Body of pancreas (tissue), 4 donors: ENCODE measurements at regions not wholly inside any gene's neighbourhood (a gene's known extent, or its start where the extent isn't known, plus 50 kb on each side); places are given as distances from the start of the nearest gene placed in this dataset.

Source experiments
- ATAC-seq: fragments of 150-250 bp; one replicate; pipeline ENCODE4 v1.9.1; 2016
- DNase-seq, 4 donors: peaks; one replicate each; pipeline ENCODE4 v3.0.0-alpha.2; 2019
- H3K27ac ChIP-seq, 4 donors: fragments of 200-600 bp; sonication (generic); 1 replicate in 3 of 4; 2 replicates in 1 of 4; pipeline versions ENCODE4 v1.5.1 to v1.6.1; 2016 to 2019; ENCODE audit warnings: mild to moderate bottlenecking in 1 of 4, mixed read lengths in 1 of 4, moderate library complexity in 1 of 4
- H3K27me3 ChIP-seq, 2 donors: fragments of 200-600 bp; sonication (generic); one replicate each; pipeline ENCODE4 v1.6.0; 2016; ENCODE audit warnings: mild to moderate bottlenecking in 1 of 2
- H3K36me3 ChIP-seq, 2 donors: fragments of 200-600 bp; sonication (generic); replicated peaks in 1 of 2; 2 replicates each; pipeline ENCODE4 v1.5.1; 2016; ENCODE audit warnings: low read depth in 2 of 2; ENCODE audit not compliant: insufficient read depth in 1 of 2
- H3K4me1 ChIP-seq: fragments of 200-600 bp; sonication (generic); one replicate; pipeline ENCODE4 v1.6.0; 2016
- H3K4me3 ChIP-seq, 2 donors: fragments of 200-600 bp; sonication (generic); 1 replicate in 1 of 2; 2 replicates in 1 of 2; pipeline ENCODE4 v1.5.1; 2016 to 2019
- H3K9me3 ChIP-seq, 3 donors: fragments of 200-600 bp; sonication (generic); 1 replicate in 2 of 3; 2 replicates in 1 of 3; pipeline ENCODE4 v1.5.1; 2016
- CTCF ChIP-seq, 7 experiments: fragments of 450-650 bp in 4 of 7; fragments of 200-600 bp in 3 of 7; sonication (generic) in 3 of 7; IDR thresholded peaks; one replicate each; pipeline ENCODE4 v1.5.1; 2016 to 2019; ENCODE audit warnings: antibody characterized with exemption in 7 of 7
- POLR2A ChIP-seq, 3 donors: fragments of 450-650 bp; IDR thresholded peaks; one replicate each; pipeline ENCODE4 v1.6.1; 2016; ENCODE audit warnings: antibody characterized with exemption in 3 of 3, mild to moderate bottlenecking in 2 of 3
- WGBS, 2 donors: methylation state at CpG; one replicate each; pipeline ENCODE4 v1.1.5; 2017; 5-methylcytosine and 5-hydroxymethylcytosine counted together
- intact Hi-C: fragments of 100-400 bp; cut with DNase I; formaldehyde crosslinking; loops from one replicate; pipeline ENCODE4 v1.15.1; 2023

DNA sequence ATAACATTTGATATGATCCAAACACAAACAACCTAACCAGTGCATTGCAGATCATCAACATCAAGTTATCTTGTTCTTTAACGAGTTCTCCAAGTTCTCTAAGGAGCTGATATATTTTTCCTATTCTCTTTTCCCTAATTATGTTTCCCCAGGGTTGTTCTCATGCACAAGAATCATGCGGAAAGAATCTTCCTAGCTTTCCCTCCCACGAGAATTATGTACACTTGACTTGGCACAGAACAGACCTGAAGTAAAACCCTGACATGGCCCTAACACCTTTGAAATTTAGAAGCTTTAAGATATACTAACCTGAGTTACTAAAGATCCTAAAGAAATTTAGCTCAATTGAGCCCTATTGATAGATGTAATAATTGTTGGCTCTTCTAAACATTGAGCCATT is 110.7 kb upstream of the FST start:
- ATAC-seq: no peak
- Histone ChIP-seq H3K4me3 (no peak overlapping the region), H3K36me3 (no peaks in the 10 kb centered on the region), H3K27ac (no peak overlapping the region), H3K4me1 (no peaks in the 10 kb centered on the region), H3K27me3 (no peaks in the 10 kb centered on the region), H3K9me3 (no peaks in the 10 kb centered on the region)
- no peak for TF ChIP-seq POLR2A (IDR thresholded peaks at IDR 0.05)
- TF ChIP-seq CTCF (IDR thresholded peaks at IDR 0.05): no peak
- 59 to 66% methylated on average over 3 of the region's 3 CpGs for WGBS, 2 donors
- intact Hi-C loops: no loop called here
- DNase-seq: no peak

DNA sequence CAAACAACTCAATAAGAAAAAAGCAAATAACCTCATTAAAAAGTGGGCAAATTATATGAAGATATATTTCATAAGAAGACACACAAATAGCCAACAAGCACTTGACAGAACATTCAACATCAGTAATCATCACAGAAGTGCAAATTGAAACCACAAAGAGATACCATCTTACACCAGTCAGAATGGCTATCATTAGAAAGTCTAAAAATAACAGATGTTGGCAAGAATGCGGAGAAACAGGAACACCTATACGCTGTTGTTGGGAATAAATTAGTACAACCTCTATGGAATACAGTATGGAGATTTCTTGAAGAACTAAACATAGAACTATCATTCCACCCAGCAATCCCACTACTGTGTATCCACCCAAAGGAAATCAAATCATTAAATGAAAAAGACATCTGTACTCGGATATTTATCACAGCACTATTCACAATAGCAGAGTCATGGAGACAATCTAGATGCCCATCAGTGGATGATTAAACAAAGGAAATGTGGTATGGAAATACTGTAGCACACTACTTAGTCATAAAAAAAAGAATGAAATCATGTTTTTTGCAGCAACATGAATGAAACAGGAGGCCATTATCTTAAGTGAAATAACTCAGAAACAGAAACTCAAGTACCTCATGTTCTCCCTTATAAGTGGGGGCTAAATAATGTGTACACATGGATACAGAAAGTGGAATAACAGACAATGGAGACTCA is 106.8 kb upstream of the FST start:
- no peaks in the 10 kb centered on the region for H3K36me3 ChIP-seq
- TF ChIP-seq POLR2A (IDR thresholded peaks at IDR 0.05): no peak
- TF ChIP-seq CTCF (IDR thresholded peaks at IDR 0.05): no peak
- intact Hi-C loops: no loop called here
- no peak overlapping the region for H3K27ac ChIP-seq
- no peaks in the 10 kb centered on the region for H3K4me1 ChIP-seq
- ATAC-seq: no peak
- 76 to 78% methylated on average over 3 of the region's 3 CpGs for WGBS, 2 donors
- H3K4me3 ChIP-seq: no peak overlapping the region
- H3K9me3 ChIP-seq: no peaks in the 10 kb centered on the region
- no peak for DNase-seq
- no peaks in the 10 kb centered on the region for H3K27me3 ChIP-seq

GRCh38 chr5:53376853-53377252 is 103.6 kb upstream of the FST start:
- H3K27ac ChIP-seq: no peak overlapping the region
- WGBS, 2 donors: 48 to 61% methylated on average over 2 of the region's 2 CpGs
- H3K4me1 ChIP-seq: no peaks in the 10 kb centered on the region

DNA sequence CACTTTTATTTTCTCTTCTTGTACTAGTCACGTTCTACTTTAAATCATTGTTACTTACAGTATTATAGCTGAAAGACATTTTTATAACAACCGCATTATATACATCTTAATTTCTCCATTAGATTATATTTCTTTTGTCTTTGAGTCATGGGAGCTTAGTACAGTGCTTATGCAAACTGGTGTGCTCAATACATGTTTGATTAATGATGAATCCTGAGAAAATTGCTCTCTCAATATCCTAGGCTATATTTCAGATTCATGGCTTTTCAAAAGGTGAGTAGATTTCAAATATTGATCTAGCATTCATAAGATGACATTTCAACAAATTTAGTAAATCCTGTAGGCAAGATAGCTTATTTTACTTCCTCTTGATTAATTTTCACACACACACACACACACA is 102.2 kb upstream of the FST start:
- no peaks in the 10 kb centered on the region for H3K4me1 ChIP-seq
- H3K27me3 ChIP-seq: no peaks in the 10 kb centered on the region
- TF ChIP-seq CTCF (IDR thresholded peaks at IDR 0.05) (no peak), POLR2A (IDR thresholded peaks at IDR 0.05) (no peak)
- WGBS, 2 donors: 73 to 79% methylated on average over 2 of the region's 2 CpGs
- no peaks in the 10 kb centered on the region for H3K36me3 ChIP-seq
- H3K4me3 ChIP-seq: no peak overlapping the region
- no peaks in the 10 kb centered on the region for H3K9me3 ChIP-seq
- H3K27ac ChIP-seq: no peak overlapping the region
- no peak for ATAC-seq
- DNase-seq: no peak
- intact Hi-C loops: no loop called here

More at GRCh38 chr5:53376853-53377252, 103.6 kb upstream of the FST start:
- Histone ChIP-seq H3K27me3 (no peaks in the 10 kb centered on the region), H3K9me3 (no peaks in the 10 kb centered on the region), H3K36me3 (no peaks in the 10 kb centered on the region), H3K4me3 (no peak overlapping the region)
- DNase-seq (no peak), ATAC-seq (no peak)
- no peak for TF ChIP-seq CTCF (IDR thresholded peaks at IDR 0.05)
- no peak for TF ChIP-seq POLR2A (IDR thresholded peaks at IDR 0.05)
- intact Hi-C loops: no loop called here

- Histone ChIP-seq H3K36me3 (no peaks in the 10 kb centered on the region), H3K4me3 (no peak overlapping the region), H3K27me3 (no peaks in the 10 kb centered on the region), H3K27ac (no peak overlapping the region), H3K4me1 (no peaks in the 10 kb centered on the region), H3K9me3 (no peaks in the 10 kb centered on the region)
- DNase-seq (no peak), ATAC-seq (no peak)
- WGBS, 2 donors: 67 to 68% methylated on average over 3 of the region's 3 CpGs
- TF ChIP-seq CTCF (IDR thresholded peaks at IDR 0.05) (no peak), POLR2A (IDR thresholded peaks at IDR 0.05) (no peak)
- intact Hi-C loops: no loop called here
These were observed 101.7 kb upstream of the FST start for GRCh38 chr5:53378590-53379247.
